Fibroblast of skin of left quadriceps (primary cell): ENCODE measurements at regions not wholly inside any gene's neighbourhood (a gene's known extent, or its start where the extent isn't known, plus 50 kb on each side); places are given as distances from the start of the nearest gene placed in this dataset.

Source experiments
- DNase-seq, 2 experiments: peaks; one replicate each; pipeline ENCODE4 v3.0.0-alpha.2; 2013; ENCODE audit warnings: low read depth in 2 of 2

- no peak for DNase-seq
Measured at GRCh38 chr2:198498516-198498915, 694.1 kb downstream of the PLCL1 start.

DNA sequence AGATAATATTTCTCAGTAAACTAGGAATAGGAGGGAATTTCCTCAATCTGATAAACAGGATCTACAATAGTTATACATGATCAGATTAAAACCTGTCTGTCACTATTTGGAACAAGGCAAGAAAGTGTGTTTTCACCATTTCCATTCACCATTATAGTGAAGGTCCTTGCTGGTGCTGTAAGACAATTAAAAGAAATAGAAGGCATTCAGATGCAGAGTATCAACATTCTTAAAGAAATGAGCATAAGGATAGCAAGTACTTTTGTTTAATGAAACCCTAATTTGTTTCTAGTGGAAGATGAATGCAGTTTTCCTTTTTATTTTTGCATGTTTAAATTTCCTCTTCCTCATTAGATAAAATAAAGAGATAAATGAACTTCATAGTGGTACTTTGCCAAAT is 693.7 kb downstream of the PLCL1 start:
- DNase-seq: no peak

DNA sequence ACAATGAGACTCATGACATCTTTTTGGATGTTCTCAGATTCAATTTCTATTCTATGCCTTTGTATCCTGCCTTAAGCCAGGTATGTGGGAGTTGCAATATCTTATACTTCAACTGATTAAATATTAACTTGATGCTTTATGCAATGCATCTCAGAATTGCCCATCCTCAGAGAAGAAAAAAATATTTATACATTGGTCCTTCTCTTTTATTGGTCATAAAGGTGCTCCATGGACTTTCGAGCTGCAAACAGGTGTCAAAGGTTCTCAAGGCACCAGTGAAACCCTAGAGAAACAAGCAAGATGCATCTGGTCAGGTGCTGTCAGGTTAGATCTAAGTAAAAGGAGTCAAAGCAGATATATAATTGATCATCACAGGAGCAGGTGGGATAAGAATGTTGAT is 690.5 kb downstream of the PLCL1 start:
- no peak for DNase-seq

DNA sequence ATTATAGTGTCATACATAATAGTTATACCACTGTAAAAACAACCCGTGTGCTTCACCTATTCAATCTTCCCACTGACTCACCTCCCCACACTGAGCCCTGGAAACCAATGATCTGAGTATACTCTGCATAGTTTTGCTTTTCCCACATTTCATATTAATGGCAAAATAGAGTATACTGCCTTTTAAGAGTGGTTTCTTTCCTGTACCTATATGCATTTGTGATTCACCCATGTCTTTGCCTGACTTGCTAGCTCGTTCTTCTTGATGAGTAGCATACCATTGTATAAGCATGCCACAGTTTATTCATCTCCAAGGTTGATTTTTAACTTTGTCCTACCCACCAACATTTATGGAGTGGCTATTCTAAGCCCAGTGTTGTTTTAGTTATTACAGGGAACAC is 686.4 kb downstream of the PLCL1 start:
- no peak for DNase-seq

GRCh38 chr2:198488964-198489363 is 684.6 kb downstream of the PLCL1 start:
- no peak for DNase-seq

DNA sequence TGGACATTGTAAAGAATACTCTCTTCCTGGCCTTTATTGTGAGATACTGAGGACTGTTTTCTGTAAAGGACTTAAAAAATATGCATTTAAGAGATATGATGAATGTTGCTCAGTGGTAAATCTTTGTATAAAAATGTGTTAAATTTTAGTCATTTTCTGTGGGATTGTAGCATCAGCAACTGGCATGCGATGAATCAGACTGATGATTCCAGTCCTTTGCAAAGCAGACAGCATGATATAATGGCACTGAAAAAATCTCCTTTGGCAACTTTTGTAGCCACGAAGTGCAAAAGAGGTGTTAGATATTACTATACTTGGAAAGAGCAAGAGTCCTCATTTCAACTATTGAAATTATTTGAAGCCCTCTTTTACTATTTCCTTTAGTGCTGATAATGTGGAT is 678.7 kb downstream of the PLCL1 start:
- DNase-seq: peak in 1 of 2 experiments; percentile 31

- DNase-seq: no peak
Measured at GRCh38 chr2:198479065-198479464, 674.7 kb downstream of the PLCL1 start.

GRCh38 chr2:198478361-198478760 is 674.0 kb downstream of the PLCL1 start:
- peak; percentile 45 to 51 for DNase-seq

DNA sequence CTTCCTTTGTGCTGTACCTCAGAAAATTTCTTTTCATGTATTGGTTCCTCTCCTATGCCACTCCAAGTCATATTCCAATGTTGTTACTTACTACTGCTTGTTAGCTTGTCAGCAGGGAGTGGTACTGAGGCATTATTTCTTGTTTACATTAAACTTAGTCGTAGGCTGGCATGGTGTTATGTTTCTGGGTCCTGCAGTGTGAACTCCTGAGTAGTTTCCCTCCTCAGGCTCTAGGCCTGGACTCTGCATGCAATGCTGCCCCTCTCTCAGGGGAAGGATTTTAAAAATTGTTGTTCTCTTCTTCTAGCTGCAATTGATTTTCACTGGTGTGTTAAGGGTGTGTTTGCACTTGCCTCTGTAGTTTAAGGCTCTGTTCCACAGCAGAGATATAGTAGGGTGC is 671.6 kb downstream of the PLCL1 start:
- no peak for DNase-seq

- DNase-seq: no peak
Measured at GRCh38 chr2:198471291-198471690, 666.9 kb downstream of the PLCL1 start.

- DNase-seq: no peak
Measured at GRCh38 chr2:198468136-198468535, 663.7 kb downstream of the PLCL1 start.

- DNase-seq: no peak
Measured at GRCh38 chr2:198465970-198466369, 661.6 kb downstream of the PLCL1 start.

DNA sequence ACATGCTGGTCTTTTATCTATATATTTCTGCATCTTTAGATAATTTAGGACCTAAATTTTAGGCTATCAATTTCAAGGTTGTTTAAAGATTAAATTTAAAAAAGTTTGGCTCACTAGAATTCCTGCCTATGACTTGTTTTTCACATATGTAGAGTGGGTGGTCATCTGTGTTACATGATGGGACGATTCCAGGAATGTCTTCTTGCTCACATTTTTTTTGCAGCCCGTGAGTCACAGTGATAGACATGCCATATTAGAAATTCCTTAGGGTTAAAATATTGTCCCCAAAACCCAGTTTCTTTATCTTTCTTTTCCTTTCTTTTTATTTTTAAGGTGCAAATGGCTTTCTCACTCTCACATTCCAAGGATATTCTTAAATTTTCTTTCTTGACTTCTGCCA is 652.0 kb downstream of the PLCL1 start:
- DNase-seq: peak; percentile 32 to 45

DNA sequence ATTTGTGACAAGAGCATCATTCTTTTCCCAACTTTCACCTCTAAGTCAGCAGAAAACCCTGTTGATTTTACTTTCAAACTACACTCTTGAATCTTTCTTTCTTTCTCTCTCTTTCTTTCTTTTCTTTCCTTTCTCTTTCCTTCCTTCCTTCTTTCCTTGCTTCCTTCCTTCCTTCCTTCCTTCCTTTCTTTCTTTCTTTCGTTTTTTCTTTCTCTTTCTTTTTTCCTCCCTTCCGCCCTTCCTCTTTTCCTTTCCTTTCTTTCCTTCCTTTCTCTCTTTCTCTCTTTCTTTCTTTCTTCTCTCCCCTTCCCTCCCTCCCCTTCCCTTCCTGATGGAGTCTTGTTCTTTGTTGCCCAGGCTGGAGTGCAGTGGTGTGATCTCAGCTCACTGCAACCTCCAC is 649.5 kb downstream of the PLCL1 start:
- DNase-seq: no peak

GRCh38 chr2:198452327-198452726 is 647.9 kb downstream of the PLCL1 start:
- no peak for DNase-seq

GRCh38 chr2:198448789-198449188 is 644.4 kb downstream of the PLCL1 start:
- no peak for DNase-seq

GRCh38 chr2:198444800-198445287 is 640.5 kb downstream of the PLCL1 start:
- DNase-seq: no peak

DNA sequence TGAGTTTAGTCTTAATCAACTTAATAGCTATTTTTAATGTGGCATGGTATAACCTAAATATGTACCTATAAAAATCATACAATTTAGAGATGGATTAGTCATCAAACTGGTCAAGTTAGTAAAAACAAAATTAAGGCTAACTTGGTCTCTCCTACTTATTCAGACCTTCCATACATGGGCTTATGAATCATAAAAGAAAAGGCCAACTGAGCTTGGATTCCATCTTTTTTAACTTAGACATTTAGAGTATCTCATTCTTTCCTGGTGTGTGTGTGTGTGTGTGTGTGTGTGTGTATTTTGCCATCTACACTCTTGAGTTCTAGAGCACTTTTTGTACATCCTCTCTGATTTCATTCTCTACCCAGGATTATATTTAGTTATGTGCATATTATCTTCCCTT is 637.5 kb downstream of the PLCL1 start:
- no peak for DNase-seq

GRCh38 chr2:198441246-198441645 is 636.9 kb downstream of the PLCL1 start:
- peak; percentile 30 to 32 for DNase-seq

DNA sequence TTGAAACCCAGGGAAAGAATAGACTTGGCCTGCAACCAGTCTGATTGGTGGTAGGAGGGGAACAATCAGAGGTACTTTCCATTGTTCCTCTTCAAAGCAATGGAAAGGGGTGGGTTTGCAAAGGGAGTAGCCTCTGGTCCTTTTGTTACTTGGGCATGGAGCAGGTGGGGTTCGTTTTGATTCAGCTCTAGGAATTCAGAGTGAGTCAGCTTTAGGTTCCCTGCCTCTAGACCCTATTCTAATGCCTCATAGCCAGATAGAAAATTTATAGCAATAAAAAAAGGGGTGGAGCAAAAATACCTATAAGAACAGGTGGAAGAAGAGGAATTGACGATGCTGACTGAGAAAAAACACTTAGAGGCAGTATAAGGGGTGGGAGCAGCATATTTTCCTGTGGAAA is 636.4 kb downstream of the PLCL1 start:
- no peak for DNase-seq

DNA sequence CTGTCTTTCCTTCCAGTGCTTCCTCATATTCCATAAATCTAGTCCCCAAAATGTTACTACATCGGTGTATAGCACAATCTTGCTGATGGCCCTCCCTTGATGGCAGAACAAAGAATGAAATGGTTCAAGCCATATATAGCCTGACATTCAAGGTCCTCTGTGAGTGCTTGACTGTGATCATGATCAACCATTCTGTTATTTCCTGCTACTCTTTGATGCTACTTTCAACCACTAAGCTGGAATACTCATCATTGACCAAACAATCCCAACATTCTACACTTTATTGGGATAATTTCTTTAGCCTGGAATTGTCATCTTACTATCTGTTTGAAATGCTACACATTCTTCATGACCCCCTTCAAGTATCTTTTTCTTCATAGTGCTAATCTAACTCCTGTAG is 633.9 kb downstream of the PLCL1 start:
- DNase-seq: no peak

GRCh38 chr2:198424112-198424511 is 619.7 kb downstream of the PLCL1 start:
- no peak for DNase-seq

GRCh38 chr2:198417836-198418235 is 613.4 kb downstream of the PLCL1 start:
- DNase-seq: no peak

DNA sequence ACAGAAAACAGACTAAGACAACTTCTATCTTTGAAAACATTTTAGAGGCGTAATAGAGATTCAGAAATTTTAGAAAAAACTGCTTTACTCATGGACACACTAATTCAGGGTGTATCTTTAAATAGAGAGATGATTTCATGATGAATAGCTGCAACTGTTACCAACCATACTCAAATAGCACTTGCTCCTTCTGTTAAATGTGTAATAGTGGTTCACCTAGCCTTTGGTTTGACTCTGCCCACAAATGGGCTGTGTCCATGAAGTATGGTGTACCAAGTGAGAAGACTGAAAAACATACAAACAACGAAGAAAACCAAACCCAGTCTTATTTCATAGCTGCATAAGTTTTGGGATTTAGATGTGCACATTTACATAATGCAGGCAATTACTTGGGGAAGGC is 610.6 kb downstream of the PLCL1 start:
- no peak for DNase-seq

DNA sequence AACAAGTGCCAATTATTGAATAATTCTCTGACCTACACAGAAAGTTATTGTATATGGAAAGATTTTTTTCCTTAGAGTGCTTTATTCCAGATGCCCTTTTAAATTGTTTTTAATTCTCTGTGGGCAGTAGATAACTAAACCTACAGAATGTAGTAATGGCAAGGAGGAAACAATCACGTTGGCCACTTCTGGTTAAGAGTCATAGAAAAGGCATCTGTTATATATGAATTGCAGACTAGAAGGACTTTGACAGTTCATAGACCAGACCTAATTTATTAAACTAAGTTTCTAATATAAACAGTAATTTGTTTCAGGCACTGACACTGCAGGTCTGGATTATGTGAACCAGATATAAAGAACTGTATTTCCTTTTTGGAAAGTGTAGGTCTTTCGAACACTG is 607.5 kb downstream of the PLCL1 start:
- DNase-seq: peak in 1 of 2 experiments; percentile 15
